Endothelial cell (in vitro differentiated cells): ENCODE measurements at regions not wholly inside any gene's neighbourhood (a gene's known extent, or its start where the extent isn't known, plus 50 kb on each side); places are given as distances from the start of the nearest gene placed in this dataset.

Source experiments
- DNase-seq: peaks from one replicate; pipeline ENCODE4 v3.0.0; 2021; ENCODE audit warnings: low spot score
- H3K27ac Mint-ChIP-seq: one replicate; pipeline ENCODE4 v1.8.0; 2021; ENCODE audit warnings: mixed read lengths, inconsistent platforms; ENCODE audit not compliant: unreplicated experiment
- H3K27me3 Mint-ChIP-seq: one replicate; pipeline ENCODE4 v1.8.0; 2021; ENCODE audit warnings: mild to moderate bottlenecking, moderate library complexity, mixed read lengths, inconsistent platforms; ENCODE audit not compliant: unreplicated experiment
- H3K36me3 Mint-ChIP-seq: one replicate; pipeline ENCODE4 v1.8.0; 2021; ENCODE audit warnings: mild to moderate bottlenecking, low read depth, mixed read lengths, inconsistent platforms; ENCODE audit not compliant: unreplicated experiment
- H3K4me1 Mint-ChIP-seq: one replicate; pipeline ENCODE4 v1.8.0; 2021; ENCODE audit warnings: mild to moderate bottlenecking, mixed read lengths, inconsistent platforms; ENCODE audit not compliant: unreplicated experiment
- H3K4me3 Mint-ChIP-seq: one replicate; pipeline ENCODE4 v1.8.0; 2021; ENCODE audit warnings: mild to moderate bottlenecking, mixed read lengths, inconsistent platforms; ENCODE audit not compliant: unreplicated experiment
- H3K9me3 Mint-ChIP-seq: one replicate; pipeline ENCODE4 v1.8.0; 2021; ENCODE audit warnings: mixed read lengths, inconsistent platforms; ENCODE audit not compliant: unreplicated experiment
- CTCF ChIP-seq: fragments of 200-600 bp; sonication (generic); IDR thresholded peaks from one replicate; pipeline ENCODE4 v1.5.0; 2021; ENCODE audit warnings: antibody characterized with exemption; ENCODE audit not compliant: unreplicated experiment

- no peak for TF ChIP-seq CTCF
- H3K36me3 Mint-ChIP-seq: no peaks in the 10 kb centered on the region
- no peaks in the 10 kb centered on the region for H3K9me3 Mint-ChIP-seq
- no peaks in the 10 kb centered on the region for H3K27me3 Mint-ChIP-seq
- H3K4me1 Mint-ChIP-seq: no peaks in the 10 kb centered on the region
- H3K27ac Mint-ChIP-seq: no peak overlapping the region
- no peak for DNase-seq
- no peak overlapping the region for H3K4me3 Mint-ChIP-seq
These were observed 502.5 kb downstream of the GRXCR1 start for GRCh38 chr4:43394976-43395375.

- Mint-ChIP-seq H3K27ac (no peak overlapping the region), H3K4me3 (no peak overlapping the region), H3K9me3 (no peaks in the 10 kb centered on the region), H3K4me1 (no peaks in the 10 kb centered on the region), H3K27me3 (no peaks in the 10 kb centered on the region), H3K36me3 (no peaks in the 10 kb centered on the region)
- no peak for DNase-seq
- no peak for TF ChIP-seq CTCF
These were observed 507.2 kb downstream of the GRXCR1 start for GRCh38 chr4:43399726-43400125.

DNA sequence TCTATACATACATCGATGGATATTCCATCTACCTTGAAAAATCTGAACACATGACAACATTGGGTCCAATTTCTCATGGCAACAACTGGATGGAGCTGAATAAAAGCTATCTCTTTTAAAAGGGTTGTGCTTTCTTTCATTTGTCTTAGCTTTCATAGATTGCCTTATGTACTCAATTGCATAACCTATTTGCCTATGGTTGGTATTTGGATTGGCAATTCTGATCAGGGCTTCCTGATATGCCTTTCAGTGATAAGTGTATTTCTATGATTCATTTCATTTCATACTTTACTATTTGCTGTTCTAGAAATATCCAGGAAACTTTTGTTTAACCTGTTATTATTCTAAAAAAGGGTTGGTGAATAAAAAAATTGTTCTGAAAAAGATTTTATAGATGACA lies 509.9 kb downstream of the GRXCR1 start:
- no peaks in the 10 kb centered on the region for H3K4me1 Mint-ChIP-seq
- peaks cover 2% of the 10 kb centered on the region for H3K27me3 Mint-ChIP-seq
- no peaks in the 10 kb centered on the region for H3K36me3 Mint-ChIP-seq
- H3K9me3 Mint-ChIP-seq: no peaks in the 10 kb centered on the region
- no peak for DNase-seq
- no peak overlapping the region for H3K27ac Mint-ChIP-seq
- no peak for TF ChIP-seq CTCF
- no peak overlapping the region for H3K4me3 Mint-ChIP-seq

- Mint-ChIP-seq H3K27me3 (peaks cover 4% of the 10 kb centered on the region), H3K27ac (no peak overlapping the region), H3K9me3 (no peaks in the 10 kb centered on the region), H3K4me1 (no peaks in the 10 kb centered on the region), H3K4me3 (no peak overlapping the region), H3K36me3 (no peaks in the 10 kb centered on the region)
- no peak for TF ChIP-seq CTCF
- DNase-seq: no peak
These were observed 518.1 kb downstream of the GRXCR1 start for GRCh38 chr4:43410636-43411035.

- no peaks in the 10 kb centered on the region for H3K36me3 Mint-ChIP-seq
- no peak for TF ChIP-seq CTCF
- H3K4me3 Mint-ChIP-seq: no peak overlapping the region
- no peak for DNase-seq
- H3K9me3 Mint-ChIP-seq: no peaks in the 10 kb centered on the region
- H3K27me3 Mint-ChIP-seq: peaks cover 4% of the 10 kb centered on the region
- no peak overlapping the region for H3K27ac Mint-ChIP-seq
- no peaks in the 10 kb centered on the region for H3K4me1 Mint-ChIP-seq
These were observed 518.7 kb downstream of the GRXCR1 start for GRCh38 chr4:43411226-43411625.
